ENCODE measurements at regions not wholly inside any gene's neighbourhood (a gene's known extent, or its start where the extent isn't known, plus 50 kb on each side); places are given as distances from the start of the nearest gene placed in this dataset.

DNA sequence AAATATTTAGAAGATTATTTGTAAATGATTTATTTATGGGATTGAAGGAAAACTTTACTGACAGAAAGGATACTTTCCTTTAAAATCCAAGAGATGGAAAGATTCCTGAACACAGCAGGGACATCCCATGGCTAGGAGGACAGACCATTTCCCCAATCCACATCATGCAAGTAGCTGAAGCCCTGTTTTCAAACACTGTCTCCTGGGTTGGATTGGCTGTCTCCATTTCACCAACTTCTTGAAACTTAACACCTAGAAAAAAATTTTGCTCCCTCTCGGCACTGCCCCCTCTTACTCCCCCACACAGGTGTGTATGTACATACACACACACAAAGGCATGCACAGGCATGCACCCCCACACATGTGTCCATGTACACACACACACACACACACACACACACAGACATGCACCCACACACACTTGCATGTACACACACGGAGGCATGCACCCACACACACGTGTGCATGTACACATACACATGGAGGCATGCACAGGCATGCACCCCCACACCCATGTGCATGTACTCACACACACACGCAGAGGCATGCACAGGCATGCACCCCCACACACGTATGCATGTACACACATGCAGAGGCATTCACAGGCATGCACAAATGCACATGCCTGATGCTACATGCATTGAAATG lies 320.0 kb downstream of the CHRM3 start:
- no peak overlapping the region for H2AFZ ChIP-seq (ENCODE audit: low read depth, low read length, severe bottlenecking)
- no peaks in the 10 kb centered on the region for H3K79me2 ChIP-seq (ENCODE audit: insufficient read depth, low read length)
- no peak overlapping the region for H3K4me2 ChIP-seq (ENCODE audit: low read depth, low read length, poor library complexity, severe bottlenecking)
- no peaks in the 10 kb centered on the region for H3K36me3 ChIP-seq (ENCODE audit: low read length)
- H4K20me1 ChIP-seq (ENCODE audit: low read depth, low read length): no peaks in the 10 kb centered on the region
- H3K27ac ChIP-seq (ENCODE audit: low read depth, low read length): no peak overlapping the region
- H3K4me3 ChIP-seq (ENCODE audit: insufficient read depth, low read length, poor library complexity, severe bottlenecking): no peak overlapping the region
- no peaks in the 10 kb centered on the region for H3K9me2 ChIP-seq (replicated peaks; ENCODE audit: insufficient read depth, low read length)
- no peak overlapping the region for H3K9ac ChIP-seq (ENCODE audit: low read length)
- TF ChIP-seq CTCF (IDR thresholded peaks at IDR 0.05; ENCODE audit: insufficient read depth, low read length, poor library complexity, severe bottlenecking) (no peak), EZH2phosphoT487 (conservative IDR thresholded peaks at IDR 0.05; ENCODE audit: low read length) (no peak)
- no peaks in the 10 kb centered on the region for H3F3A ChIP-seq (ENCODE audit: insufficient read depth)
- no peaks in the 10 kb centered on the region for H3K27me3 ChIP-seq (ENCODE audit: low read length)
- H3K9me3 ChIP-seq (ENCODE audit: insufficient read depth, low read length): no peaks in the 10 kb centered on the region

GRCh38 chr1:239707615-239708014 lies 321.2 kb downstream of the CHRM3 start:
- H3K9me2 ChIP-seq (replicated peaks; ENCODE audit: insufficient read depth, low read length): no peaks in the 10 kb centered on the region
- H3K9ac ChIP-seq (ENCODE audit: low read length): no peak overlapping the region
- H4K20me1 ChIP-seq (ENCODE audit: low read depth, low read length): no peaks in the 10 kb centered on the region
- no peaks in the 10 kb centered on the region for H3F3A ChIP-seq (ENCODE audit: insufficient read depth)
- no peak overlapping the region for H3K4me2 ChIP-seq (ENCODE audit: low read depth, low read length, poor library complexity, severe bottlenecking)
- H3K79me2 ChIP-seq (ENCODE audit: insufficient read depth, low read length): no peaks in the 10 kb centered on the region
- H3K27me3 ChIP-seq (ENCODE audit: low read length): no peaks in the 10 kb centered on the region
- H2AFZ ChIP-seq (ENCODE audit: low read depth, low read length, severe bottlenecking): no peak overlapping the region
- no peaks in the 10 kb centered on the region for H3K36me3 ChIP-seq (ENCODE audit: low read length)
- H3K9me3 ChIP-seq (ENCODE audit: insufficient read depth, low read length): no peaks in the 10 kb centered on the region
- H3K4me3 ChIP-seq (ENCODE audit: insufficient read depth, low read length, poor library complexity, severe bottlenecking): no peak overlapping the region
- TF ChIP-seq CTCF (IDR thresholded peaks at IDR 0.05; ENCODE audit: insufficient read depth, low read length, poor library complexity, severe bottlenecking) (no peak), EZH2phosphoT487 (conservative IDR thresholded peaks at IDR 0.05; ENCODE audit: low read length) (no peak)
- H3K27ac ChIP-seq (ENCODE audit: low read depth, low read length): no peak overlapping the region

DNA sequence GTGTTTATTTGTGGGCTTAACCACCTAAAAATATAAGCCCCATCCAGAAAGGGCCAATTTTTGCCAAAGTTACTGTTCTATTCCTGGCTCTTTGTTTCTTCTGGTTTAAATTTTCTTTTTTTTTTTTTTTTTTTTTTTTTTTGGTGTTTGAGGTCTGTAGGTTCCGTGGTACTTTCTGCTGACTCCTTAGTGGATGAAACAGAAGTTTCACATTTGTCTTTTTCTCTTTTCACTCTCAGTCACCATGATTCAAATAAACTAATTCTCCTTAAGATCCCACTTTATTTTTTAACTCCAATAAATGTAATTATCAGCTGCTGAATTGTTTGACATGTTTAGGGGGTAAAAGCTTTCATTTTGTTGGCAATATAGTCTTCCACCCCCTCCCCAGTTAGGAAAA lies 322.3 kb downstream of the CHRM3 start:
- Histone ChIP-seq H3K27me3 (ENCODE audit: low read length) (no peaks in the 10 kb centered on the region), H4K20me1 (ENCODE audit: low read depth, low read length) (no peaks in the 10 kb centered on the region), H3K27ac (ENCODE audit: low read depth, low read length) (no peak overlapping the region), H3K9me3 (ENCODE audit: insufficient read depth, low read length) (no peaks in the 10 kb centered on the region), H2AFZ (ENCODE audit: low read depth, low read length, severe bottlenecking) (no peak overlapping the region), H3K9ac (ENCODE audit: low read length) (no peak overlapping the region), H3F3A (ENCODE audit: insufficient read depth) (no peaks in the 10 kb centered on the region), H3K36me3 (ENCODE audit: low read length) (no peaks in the 10 kb centered on the region), H3K79me2 (ENCODE audit: insufficient read depth, low read length) (no peaks in the 10 kb centered on the region), H3K4me3 (ENCODE audit: insufficient read depth, low read length, poor library complexity, severe bottlenecking) (no peak overlapping the region), H3K9me2 (replicated peaks; ENCODE audit: insufficient read depth, low read length) (no peaks in the 10 kb centered on the region), H3K4me2 (ENCODE audit: low read depth, low read length, poor library complexity, severe bottlenecking) (no peak overlapping the region)
- TF ChIP-seq CTCF (IDR thresholded peaks at IDR 0.05; ENCODE audit: insufficient read depth, low read length, poor library complexity, severe bottlenecking) (no peak), EZH2phosphoT487 (conservative IDR thresholded peaks at IDR 0.05; ENCODE audit: low read length) (no peak)
